HG02840 (cell line): ENCODE measurements at regions not wholly inside any gene's neighbourhood (a gene's known extent, or its start where the extent isn't known, plus 50 kb on each side); places are given as distances from the start of the nearest gene placed in this dataset.
"Not testable (repeated sequence)": the region's sequence is repeated elsewhere in the genome, so short reads cannot be mapped to it uniquely, and the experiment has no call there.

Experiments used
- ATAC-seq: cut with Tn5 transposase; IDR thresholded peaks from one replicate; pipeline ENCODE4 v1.9.1; 2021; ENCODE audit warnings: mild to moderate bottlenecking, moderate library complexity, moderate number of reproducible peaks; ENCODE audit not compliant: unreplicated experiment, low FRiP score

DNA sequence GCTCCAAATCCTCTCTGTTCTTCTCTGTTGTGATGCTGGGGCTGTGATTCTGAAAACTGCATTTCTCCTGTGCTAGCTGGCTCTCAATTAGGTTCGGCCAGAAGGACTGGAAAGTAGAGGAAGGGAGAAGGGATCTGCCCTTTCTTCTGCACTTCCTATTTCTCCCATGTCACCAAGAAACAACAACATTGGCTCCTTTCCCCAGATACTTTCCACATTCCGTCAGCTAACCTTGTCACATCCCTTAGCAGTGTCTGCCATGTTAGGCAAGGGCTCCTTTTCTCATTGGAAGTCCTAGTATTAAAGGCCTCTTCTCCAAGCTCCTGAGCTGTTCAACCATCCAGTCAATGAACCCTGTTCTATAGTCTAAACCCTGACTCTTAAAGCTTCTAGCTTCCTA is 171.1 kb downstream of the ZNF621 start:
- no peak for ATAC-seq

DNA sequence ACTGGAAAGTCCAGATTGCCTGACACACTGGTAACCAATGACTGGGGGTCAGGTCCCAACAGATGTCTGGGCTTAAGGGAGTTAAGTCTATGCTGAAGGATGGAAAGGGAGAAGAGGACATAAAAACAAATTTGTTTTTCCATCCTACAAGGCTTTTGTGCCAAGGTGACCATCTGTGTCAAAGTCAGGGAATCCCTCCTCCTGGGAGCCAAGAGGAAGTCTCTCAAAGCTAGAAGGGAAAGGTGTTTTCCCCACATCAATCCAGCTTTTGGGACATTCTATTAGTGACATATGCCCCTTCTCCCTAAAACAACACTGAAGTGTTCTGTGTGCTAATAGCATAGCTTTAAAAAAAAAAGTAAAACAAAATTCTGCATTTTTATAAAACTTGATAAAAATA is 173.9 kb downstream of the ZNF621 start:
- ATAC-seq: not testable (repeated sequence)

DNA sequence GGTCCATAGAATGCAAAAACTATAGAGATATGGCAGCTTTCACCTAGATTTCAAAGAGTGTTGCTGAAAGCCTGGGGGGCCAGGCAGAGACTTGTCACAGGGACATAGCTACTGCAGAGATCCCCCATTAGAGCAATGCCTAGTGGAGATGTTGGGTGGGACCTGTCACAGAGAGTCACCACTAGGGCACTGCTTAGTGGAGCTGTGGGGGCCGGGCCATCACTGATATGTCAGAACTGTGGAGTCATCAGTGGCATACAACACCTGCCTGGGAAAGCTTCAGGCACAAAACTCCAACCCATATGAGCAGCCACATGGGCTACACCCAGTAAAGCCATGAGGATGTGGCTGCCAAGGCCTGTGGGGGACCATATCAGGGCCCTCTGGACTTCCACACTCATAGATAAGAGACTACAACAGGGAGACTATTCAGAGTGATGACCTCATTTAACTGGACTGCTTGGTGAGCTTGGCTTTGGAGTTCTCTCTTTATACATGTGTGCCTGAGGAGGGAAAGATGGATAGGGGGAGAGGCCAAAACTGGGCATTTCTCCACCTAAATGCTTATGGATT is 176.3 kb downstream of the ZNF621 start:
- no peak for ATAC-seq

DNA sequence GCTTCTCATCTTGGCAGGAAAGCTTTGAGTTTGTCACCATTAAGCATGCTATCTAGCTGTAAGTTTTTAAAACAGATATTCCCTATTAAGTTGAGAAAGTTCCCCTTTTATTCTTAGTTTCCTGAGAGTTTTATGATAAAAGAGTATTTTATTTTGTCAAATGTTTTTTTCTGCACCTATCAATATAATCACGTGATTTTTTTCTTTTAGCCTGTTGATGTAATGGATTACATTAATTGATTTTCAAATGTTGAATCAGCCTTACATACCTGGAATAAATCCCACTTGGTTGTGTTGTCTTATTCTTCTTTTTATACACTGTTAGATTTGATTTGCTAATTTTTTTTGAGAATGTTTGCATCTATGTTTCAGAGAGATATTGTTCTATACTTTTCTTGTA is 179.5 kb downstream of the ZNF621 start:
- no peak for ATAC-seq

DNA sequence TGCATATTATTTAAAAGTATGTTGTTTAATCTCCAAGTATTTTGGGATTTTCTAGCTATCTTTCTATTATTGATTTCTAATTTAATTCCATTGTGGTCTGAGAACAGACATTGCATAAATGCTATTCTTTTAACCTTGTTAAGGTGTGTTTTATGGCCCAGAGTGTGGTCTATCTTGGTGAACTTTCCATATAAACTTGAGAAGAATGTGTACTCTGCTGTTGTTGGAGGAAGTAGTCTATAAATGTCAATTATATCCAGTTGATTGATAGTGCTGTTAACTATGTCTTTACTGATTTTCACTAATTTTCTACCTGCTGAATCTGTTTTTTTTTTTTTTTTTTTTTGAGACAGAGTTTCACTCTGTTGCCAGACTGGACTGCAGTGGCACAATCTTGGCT is 180.9 kb downstream of the ZNF621 start:
- ATAC-seq: no peak

DNA sequence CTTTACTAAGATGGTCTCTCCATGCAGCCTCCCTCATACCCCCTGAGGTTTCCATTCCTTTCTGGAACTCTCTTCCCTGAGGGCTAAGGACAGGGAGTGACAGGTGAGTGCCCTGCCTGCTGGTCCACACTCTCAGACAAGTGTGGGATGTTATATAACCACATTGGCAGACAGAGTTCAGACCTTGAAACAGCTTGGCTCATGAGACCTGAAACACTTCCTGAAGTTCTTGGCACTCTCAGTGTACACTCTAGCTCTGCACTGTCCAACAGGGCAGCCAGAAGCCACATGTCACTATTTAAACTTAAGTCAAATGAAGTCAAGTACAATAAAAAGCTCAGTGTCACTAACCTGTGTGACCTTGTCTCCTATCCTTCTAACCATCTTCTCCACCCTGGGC is 188.5 kb downstream of the ZNF621 start:
- no peak for ATAC-seq

DNA sequence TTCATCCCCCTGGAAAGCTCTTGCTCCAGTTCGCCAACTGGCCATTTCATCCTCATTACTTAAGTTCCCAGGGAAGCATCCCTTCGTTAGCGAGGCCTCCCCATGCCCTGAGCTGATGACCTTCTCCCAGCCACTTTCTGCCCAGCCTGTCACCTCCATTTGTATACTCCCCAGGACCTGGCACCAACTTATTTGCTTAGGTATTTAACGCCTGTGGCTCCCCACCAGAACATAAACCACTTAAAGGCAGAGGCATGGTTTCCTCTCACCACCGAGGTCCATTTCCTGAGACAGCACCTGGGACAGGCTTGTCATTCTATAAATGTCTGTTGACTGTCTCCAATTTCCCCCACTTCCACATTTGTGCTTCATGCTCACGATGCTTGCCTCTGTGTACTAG is 189.0 kb downstream of the ZNF621 start:
- ATAC-seq: no peak

DNA sequence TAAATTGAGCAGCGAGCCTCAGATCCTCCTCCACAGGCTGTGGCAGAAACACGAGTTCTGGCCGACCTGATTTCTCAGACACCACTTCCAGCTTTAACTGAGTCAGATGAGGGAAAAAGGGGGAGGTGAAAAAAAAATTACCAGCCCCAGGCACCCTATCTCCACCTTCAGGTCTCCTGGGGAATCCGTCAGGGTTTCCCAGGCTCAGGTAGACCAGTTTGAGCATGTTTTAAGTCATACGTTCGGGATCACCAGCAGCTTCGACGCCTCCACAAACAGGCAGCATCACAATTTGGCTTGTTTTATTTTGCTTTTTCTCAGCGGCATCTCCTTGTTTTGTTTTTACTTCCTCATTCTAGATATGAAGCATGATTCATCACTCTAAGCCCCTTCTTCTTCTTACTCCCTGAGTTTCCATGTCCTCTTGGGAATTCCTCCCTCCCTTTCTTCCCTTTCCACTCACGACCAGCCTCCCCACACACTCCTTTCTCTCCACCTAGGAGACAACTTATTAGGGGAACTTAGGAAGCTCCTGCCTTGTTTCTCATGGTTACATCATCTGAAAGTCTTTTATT is 190.1 kb downstream of the ZNF621 start:
- ATAC-seq: no peak

DNA sequence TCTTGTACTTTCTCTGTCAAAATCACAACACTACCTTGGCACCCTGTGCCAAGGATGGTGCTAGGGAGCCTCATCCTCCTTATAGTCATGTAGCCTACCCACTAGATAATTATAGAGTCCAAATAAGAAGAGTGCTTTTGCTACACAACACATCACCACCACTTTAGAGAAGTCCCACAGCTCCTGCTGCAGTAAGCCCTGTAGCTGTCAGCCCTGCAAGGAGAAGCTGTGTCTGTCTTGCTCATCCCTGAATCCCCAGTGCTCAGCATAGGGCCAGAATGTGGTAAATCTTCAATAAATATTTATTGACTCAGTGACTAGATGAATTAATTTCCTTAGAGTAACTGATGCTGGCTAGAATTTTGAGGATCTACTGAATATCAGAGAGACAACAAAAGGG is 190.8 kb downstream of the ZNF621 start:
- no peak for ATAC-seq

DNA sequence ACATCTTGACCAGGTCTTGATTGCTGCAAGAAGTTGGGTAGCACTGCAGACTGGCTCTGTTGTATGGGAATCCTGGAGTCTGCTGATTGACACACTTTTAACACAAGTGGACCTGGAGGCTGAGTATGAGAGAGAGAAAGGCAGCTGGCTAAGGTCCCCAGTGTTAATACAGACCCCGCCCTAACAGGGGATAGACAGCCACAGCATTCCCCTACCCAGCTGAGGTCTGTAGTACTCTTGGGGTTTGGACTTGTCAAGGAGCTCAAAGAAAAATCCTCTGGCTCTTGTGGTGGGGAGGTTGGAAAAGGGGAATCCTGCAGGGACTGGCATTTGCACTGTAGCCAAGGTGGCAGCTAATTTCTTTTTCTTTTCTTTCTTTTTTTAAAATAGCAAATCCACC is 192.7 kb downstream of the ZNF621 start:
- ATAC-seq: no peak

DNA sequence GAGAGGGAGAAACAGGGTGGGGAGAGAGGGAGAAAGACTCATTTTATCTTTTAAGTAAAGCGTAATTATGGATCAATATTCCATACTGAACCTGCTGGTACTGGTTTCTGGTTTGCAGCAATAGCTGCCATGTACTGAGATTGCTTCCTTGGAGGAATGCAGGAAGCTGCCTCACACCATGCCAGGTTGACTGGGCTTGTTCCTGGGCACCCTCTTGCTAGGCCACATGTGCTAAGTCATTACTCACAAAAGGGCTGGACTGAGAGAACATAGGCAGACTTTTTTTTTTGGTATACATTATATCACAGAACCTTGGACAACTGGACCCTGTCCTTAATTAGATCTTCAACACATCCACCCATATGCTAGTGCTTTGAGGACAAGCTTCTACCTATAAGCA is 193.4 kb downstream of the ZNF621 start:
- ATAC-seq: no peak

DNA sequence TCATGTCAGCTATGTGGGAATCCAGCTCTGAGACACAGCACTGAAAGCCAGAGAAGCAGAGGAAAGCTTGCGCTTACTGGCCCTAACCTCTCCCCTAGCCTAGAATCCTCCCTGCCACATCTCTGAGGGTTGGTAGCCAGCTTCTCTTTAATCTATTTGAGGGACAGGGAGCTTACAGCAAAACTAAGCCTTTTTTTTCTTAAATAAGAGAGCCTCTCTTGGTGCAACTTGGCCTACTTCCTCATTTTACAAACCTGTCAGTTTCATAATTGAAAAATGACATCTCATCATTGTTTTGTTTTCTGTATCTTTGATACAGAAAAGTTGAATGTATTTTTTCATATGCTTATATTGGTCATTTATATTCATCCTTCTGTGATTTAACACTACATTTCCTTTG is 193.9 kb downstream of the ZNF621 start:
- no peak for ATAC-seq

DNA sequence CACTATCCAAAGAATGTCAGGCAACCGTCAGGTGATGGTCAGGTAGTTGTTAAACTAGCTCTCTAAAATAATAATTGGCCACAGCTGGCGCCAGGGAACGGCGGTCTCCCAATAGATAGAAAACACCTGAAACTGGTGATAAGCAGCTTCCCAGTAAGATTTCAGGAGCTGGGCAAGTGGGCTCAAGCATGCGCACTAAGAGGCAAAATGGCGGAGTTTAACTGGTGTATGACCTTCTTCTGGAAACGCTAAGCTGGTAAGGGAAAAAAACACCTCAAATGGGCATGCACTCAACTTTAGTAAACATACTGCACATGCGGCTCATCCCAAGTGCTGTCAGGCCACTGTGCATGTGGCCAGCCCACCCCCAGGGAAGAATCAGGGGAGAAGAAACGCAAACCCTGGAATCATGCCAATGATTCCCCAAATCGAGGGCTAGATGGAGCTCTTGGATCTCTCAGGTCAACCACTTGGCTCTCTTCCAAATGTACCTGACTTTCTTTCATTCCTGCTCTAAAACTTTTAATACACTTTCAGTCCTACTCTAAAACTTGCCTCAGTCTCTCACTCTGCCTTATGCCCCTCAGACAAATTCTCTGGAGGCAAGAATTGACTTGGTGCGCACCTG is 195.0 kb downstream of the ZNF621 start:
- no peak for ATAC-seq

DNA sequence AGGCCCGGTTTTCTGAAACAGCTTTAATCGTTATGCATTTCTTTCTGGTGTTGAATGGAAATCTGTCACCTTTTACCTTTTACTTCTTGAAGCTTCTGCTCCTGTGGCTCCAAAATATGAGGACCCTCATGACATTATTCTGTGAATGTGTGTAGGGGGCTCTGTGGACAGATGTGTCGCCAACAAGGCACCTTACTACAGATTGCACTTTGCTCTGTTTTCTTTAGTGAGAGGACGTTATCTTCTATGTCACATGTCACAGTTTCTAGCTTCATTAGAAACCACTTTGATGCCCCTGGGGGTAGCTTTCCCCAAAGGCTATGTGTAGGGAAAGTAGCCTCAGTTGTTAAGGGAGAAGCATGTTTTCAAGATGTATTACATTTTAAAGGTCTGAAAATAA is 195.6 kb downstream of the ZNF621 start:
- ATAC-seq: no peak

DNA sequence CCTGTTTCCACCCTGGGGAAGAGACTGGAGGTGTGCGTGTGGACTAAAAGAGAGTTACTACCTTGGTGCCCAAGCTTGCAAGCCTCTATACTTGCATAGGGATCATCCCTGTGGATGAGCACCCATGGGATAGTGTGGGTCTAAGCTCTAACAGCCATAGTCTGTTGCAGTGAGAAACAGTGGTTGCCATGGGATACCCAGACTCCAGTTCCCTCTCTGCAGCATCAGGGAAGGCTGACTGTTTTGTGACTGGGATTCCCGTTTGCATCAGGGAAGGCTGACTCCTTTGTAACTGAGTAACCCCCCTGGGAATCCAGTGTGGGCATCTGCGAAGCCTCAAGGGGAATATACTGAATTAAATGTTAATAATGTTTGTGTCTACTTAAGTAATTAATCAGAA is 196.1 kb downstream of the ZNF621 start:
- ATAC-seq: no peak

DNA sequence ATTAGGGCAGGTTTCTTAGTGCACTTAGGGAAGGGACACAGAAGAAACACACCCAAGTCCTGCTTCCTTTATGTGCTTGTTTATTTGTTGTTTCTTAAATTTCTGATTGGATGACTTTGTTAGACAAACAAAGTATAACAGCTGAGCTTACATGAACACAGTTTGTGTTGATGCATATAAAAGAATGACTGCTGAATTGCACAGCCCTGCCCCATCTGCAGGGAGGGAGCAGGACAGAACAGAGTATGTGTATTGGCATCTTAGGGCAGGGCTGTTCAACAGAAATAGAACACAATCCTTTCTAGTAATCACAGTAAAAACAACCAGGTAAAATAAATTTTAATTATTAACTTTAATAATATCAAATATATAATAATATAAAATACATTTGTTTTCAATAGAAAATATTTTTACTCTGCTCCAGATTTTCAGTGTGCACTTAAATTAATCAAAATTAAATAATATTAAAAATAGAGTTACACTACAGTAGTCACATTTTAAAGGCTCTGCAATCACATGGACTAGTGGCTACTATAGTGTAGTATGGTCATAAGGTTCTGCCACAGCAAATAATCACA is 198.4 kb downstream of the ZNF621 start:
- ATAC-seq: no peak

DNA sequence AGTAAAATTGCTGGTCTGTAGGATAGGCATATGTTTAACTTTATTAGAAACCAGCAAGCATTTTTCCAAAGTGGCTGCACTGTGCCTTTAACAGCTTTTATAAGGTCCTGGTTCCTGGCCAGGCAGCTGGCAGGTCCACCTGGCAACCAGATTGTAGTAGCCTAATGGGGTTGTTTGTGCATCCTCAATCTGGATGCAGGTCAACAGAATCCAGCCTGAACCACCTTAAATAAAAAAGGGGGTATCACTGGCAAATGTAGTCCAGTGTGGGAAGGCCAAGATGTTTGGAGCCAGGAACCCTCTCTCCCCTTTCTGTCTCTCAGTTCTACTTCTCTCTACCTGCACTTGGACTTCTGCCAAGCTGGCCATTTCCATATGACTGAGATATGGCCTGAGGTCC is 200.3 kb downstream of the ZNF621 start:
- ATAC-seq: no peak

DNA sequence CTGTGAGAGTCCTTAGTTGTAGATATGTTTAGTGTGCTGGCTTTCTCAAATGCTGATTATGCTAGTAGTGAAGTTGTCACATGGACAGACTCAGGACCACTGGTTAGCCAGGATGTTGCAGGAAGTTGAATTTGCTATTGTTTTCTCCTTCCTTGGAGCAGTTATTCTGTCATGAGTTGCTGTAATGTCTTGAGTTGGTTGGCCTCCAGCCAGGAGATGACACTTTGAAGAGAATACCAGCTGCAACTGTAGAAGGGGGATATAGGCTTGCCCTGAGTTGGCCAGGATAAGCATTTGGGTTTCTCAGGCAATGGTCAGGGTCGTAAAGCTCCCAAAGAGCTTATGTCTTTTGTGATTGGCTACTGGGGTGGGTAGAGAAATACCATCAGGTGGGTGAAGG is 206.7 kb downstream of the ZNF621 start:
- ATAC-seq: no peak

DNA sequence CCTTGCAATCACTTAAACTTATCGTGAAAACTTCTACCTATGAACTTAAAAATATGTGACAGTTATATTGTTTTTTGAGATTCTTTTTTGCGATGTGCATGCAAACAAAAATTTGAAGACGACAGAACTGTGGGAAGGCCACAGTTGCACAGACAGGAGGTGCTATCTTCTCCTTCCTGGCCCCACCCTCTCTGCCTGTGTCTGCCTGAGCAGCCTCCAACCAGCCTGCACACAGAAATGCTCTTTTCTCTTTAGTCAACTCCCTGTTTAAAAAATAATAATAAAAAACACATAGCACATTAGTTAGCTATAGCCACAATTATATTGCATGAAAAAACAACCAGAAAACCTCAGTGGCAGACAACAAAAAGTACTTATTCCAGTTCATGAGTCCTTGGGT is 212.2 kb downstream of the ZNF621 start:
- ATAC-seq: no peak

DNA sequence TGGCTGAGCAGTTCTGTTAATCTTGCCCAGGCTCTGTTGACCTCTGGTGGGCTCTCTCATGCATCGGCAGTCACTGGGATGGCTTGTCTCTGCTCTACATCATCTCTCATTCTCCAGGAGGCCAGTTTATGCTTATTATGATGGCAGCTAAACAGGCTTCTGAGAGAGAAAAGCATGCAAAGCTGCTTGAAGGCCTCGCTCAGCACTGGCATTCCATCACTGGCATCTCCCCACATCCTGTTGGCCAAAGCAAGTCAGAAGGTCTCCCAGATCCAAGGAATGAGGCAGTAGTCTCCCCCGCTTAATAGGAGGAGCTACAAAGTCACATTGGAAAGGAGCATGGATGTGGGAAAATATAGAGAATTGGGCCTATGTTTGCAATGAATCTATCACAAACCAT is 212.6 kb downstream of the ZNF621 start:
- no peak for ATAC-seq

DNA sequence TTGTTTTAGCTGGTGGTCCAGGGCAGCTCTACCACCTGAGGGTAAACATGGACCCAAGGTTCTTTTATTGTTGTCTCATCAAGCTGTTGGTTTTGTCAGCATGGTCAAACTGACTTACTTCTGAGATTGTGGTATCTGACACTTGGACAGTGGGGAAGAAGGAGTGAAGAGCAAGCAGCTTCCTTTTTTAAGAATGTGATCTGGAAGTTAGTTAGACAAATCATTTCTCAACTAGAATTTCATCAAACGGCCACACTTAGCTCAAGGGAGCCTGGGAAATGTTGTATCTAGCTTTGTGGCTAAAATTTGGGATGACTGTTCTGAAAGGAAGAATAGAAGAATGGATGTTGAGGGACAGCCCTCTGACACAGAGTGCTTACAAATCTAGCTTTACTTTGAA is 215.2 kb downstream of the ZNF621 start:
- ATAC-seq: no peak

DNA sequence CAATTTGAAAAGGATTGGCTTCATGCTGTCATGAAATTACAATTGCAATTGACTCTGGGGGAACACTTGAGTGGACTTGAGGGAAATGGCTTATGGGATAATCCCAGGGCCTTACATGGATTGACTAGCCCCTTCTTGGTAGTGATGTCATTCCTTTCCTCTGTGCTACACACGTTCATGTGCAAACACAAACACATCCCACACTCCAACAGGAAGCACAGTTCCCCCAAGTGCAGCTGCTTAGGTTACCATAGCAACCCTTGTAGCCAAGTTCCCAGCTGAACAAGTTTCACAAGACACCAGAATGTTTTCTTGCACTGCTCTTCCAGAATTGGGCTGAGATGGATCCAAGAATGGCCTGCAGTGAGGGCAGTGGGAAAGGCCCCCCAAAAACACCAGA is 217.0 kb downstream of the ZNF621 start:
- ATAC-seq: no peak
